GM21423 (cell line): ENCODE measurements at regions not wholly inside any gene's neighbourhood (a gene's known extent, or its start where the extent isn't known, plus 50 kb on each side); places are given as distances from the start of the nearest gene placed in this dataset.
"Not testable (repeated sequence)": the region's sequence is repeated elsewhere in the genome, so short reads cannot be mapped to it uniquely, and the experiment has no call there.

Source experiments
- ATAC-seq: cut with Tn5 transposase; IDR thresholded peaks from one replicate; pipeline ENCODE4 v1.9.1; 2021; ENCODE audit warnings: mild to moderate bottlenecking, moderate library complexity; ENCODE audit not compliant: unreplicated experiment

GRCh38 chr12:11978726-11979384, 91.9 kb upstream of the BCL2L14 start:
- ATAC-seq: no peak

GRCh38 chr12:11980115-11980514, 90.6 kb upstream of the BCL2L14 start:
- no peak for ATAC-seq

- peak; percentile 85 for ATAC-seq
Observed at GRCh38 chr12:11981121-11981733, 89.5 kb upstream of the BCL2L14 start.

GRCh38 chr12:11984417-11984816, 86.3 kb upstream of the BCL2L14 start:
- ATAC-seq: no peak

GRCh38 chr12:11986165-11986564, 84.6 kb upstream of the BCL2L14 start:
- no peak for ATAC-seq

GRCh38 chr12:11987901-11988300, 82.8 kb upstream of the BCL2L14 start:
- ATAC-seq: no peak

- ATAC-seq: no peak
Observed at GRCh38 chr12:11991604-11992003, 79.1 kb upstream of the BCL2L14 start.

GRCh38 chr12:11992515-11992914, 78.2 kb upstream of the BCL2L14 start:
- ATAC-seq: no peak

GRCh38 chr12:11998307-11998943, 72.3 kb upstream of the BCL2L14 start:
- ATAC-seq: not testable (repeated sequence)

- no peak for ATAC-seq
Observed at GRCh38 chr12:11998944-11999315, 71.8 kb upstream of the BCL2L14 start.

GRCh38 chr12:12003609-12004008, 67.1 kb upstream of the BCL2L14 start:
- ATAC-seq: no peak

GRCh38 chr12:12004524-12004923, 66.2 kb upstream of the BCL2L14 start:
- no peak for ATAC-seq

- no peak for ATAC-seq
Observed at GRCh38 chr12:12007001-12007712, 63.6 kb upstream of the BCL2L14 start.

GRCh38 chr12:12007713-12008231, 63.0 kb upstream of the BCL2L14 start:
- no peak for ATAC-seq

- ATAC-seq: no peak
Observed at GRCh38 chr12:12008232-12008850, 62.4 kb upstream of the BCL2L14 start.

- ATAC-seq: no peak
Observed at GRCh38 chr12:12008931-12009611, 61.7 kb upstream of the BCL2L14 start.

- not testable (repeated sequence) for ATAC-seq
Observed at GRCh38 chr12:12009749-12010276, 60.9 kb upstream of the BCL2L14 start.

- peak; percentile 60 for ATAC-seq
Observed at GRCh38 chr12:12010277-12011039, 60.3 kb upstream of the BCL2L14 start.

GRCh38 chr12:12011880-12012260, 58.9 kb upstream of the BCL2L14 start:
- ATAC-seq: no peak
